Activated T-helper 17 cell treated with anti-CD3 and anti-CD28 coated beads, Interleukin-2, amount 50 U/mL, for 72 hours (primary cell): ENCODE measurements at regions not wholly inside any gene's neighbourhood (a gene's known extent, or its start where the extent isn't known, plus 50 kb on each side); places are given as distances from the start of the nearest gene placed in this dataset.

Source experiments
- ATAC-seq: fragments of 150-1000 bp; cut with Tn5 transposase; replicated peaks from 2 replicates; pipeline ENCODE4 v1.10.0; 2021; ENCODE audit warnings: mild to moderate bottlenecking, moderate library complexity
- H3K27ac Mint-ChIP-seq: one replicate; pipeline ENCODE4 v1.8.0; 2022; ENCODE audit warnings: mixed read lengths
- H3K27me3 Mint-ChIP-seq: one replicate; pipeline ENCODE4 v1.8.0; 2022; ENCODE audit warnings: mixed read lengths
- H3K36me3 Mint-ChIP-seq: one replicate; pipeline ENCODE4 v1.8.0; 2022; ENCODE audit warnings: low read depth, mild to moderate bottlenecking, mixed read lengths
- H3K4me1 Mint-ChIP-seq: one replicate; pipeline ENCODE4 v1.8.0; 2022; ENCODE audit warnings: mixed read lengths
- H3K4me3 Mint-ChIP-seq: one replicate; pipeline ENCODE4 v1.8.0; 2022; ENCODE audit warnings: mild to moderate bottlenecking, mixed read lengths
- H3K9me3 Mint-ChIP-seq: one replicate; pipeline ENCODE4 v1.8.0; 2022; ENCODE audit warnings: mixed read lengths

DNA sequence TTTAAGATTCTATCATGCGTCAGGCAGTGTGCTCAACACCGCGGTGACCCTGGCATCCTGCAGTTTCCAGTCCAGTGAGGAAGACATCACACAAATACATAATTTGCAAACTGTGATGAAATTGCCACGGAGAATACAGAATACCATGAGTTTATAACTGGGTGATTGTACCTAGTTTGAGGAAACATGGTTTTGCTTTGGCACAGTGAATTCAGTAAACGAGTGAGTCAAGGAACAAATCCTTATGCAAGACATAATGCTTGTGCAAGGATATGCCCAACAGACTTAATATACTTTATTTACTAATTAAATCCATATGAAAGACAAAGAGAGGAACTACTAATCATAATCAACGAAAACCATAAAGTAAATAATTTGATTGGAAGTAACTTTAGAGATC lies 311.8 kb upstream of the TMTC1 start:
- peaks cover 3% of the 10 kb centered on the region for H3K27me3 Mint-ChIP-seq
- no peak overlapping the region for H3K27ac Mint-ChIP-seq

GRCh38 chr12:30092983-30093617 lies 309.4 kb upstream of the TMTC1 start:
- no peaks in the 10 kb centered on the region for H3K36me3 Mint-ChIP-seq
- H3K27me3 Mint-ChIP-seq, result peaks cover 3% of the 10 kb centered on the region
- no peak overlapping the region for H3K27ac Mint-ChIP-seq
- no peak for ATAC-seq
- peaks cover 7% of the 10 kb centered on the region for H3K9me3 Mint-ChIP-seq
- H3K4me1 Mint-ChIP-seq, result no peaks in the 10 kb centered on the region
- H3K4me3 Mint-ChIP-seq, result no peak overlapping the region

More for the DNA sequence above, 311.8 kb upstream of the TMTC1 start:
- Mint-ChIP-seq H3K9me3 (peaks cover 7% of the 10 kb centered on the region), H3K4me3 (no peak overlapping the region), H3K4me1 (no peaks in the 10 kb centered on the region), H3K36me3 (no peaks in the 10 kb centered on the region)
- no peak for ATAC-seq

GRCh38 chr12:30090258-30090657 lies 306.5 kb upstream of the TMTC1 start:
- H3K27me3 Mint-ChIP-seq, result peaks cover 3% of the 10 kb centered on the region
- H3K4me3 Mint-ChIP-seq, result no peak overlapping the region
- no peak for ATAC-seq
- no peak overlapping the region for H3K27ac Mint-ChIP-seq
- H3K4me1 Mint-ChIP-seq, result no peaks in the 10 kb centered on the region
- H3K36me3 Mint-ChIP-seq, result no peaks in the 10 kb centered on the region
- H3K9me3 Mint-ChIP-seq, result peaks cover 7% of the 10 kb centered on the region

- peaks cover 8% of the 10 kb centered on the region for H3K9me3 Mint-ChIP-seq
- H3K4me3 Mint-ChIP-seq, result no peak overlapping the region
- no peak overlapping the region for H3K27ac Mint-ChIP-seq
- ATAC-seq, result no peak
- H3K27me3 Mint-ChIP-seq, result no peaks in the 10 kb centered on the region
- no peaks in the 10 kb centered on the region for H3K36me3 Mint-ChIP-seq
- H3K4me1 Mint-ChIP-seq, result no peaks in the 10 kb centered on the region
These were observed 304.7 kb upstream of the TMTC1 start for GRCh38 chr12:30088259-30088995.

DNA sequence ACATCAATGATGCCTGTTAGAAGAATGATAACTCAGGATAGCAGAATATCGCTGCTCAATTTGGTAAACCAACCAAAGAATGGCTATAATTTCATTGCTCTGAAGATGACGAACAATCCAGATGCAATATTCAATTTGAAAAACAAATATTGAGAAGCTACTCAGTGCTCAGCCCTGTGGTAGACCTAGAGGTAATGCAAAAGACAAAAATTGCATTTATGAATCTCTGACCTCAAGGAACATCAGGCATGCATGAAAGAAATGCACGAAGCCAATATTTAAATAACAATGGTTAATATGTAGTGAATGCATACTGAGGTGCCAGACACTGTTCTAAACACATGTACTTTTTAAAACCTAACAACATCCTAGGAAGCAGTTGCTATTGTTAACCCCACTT lies 298.6 kb upstream of the TMTC1 start:
- H3K27ac Mint-ChIP-seq, result no peak overlapping the region
- H3K4me1 Mint-ChIP-seq, result no peaks in the 10 kb centered on the region
- no peaks in the 10 kb centered on the region for H3K36me3 Mint-ChIP-seq
- H3K4me3 Mint-ChIP-seq, result no peak overlapping the region
- no peak for ATAC-seq
- H3K27me3 Mint-ChIP-seq, result peaks cover 4% of the 10 kb centered on the region
- peaks cover 18% of the 10 kb centered on the region for H3K9me3 Mint-ChIP-seq

GRCh38 chr12:30074916-30075315 lies 291.2 kb upstream of the TMTC1 start:
- H3K27ac Mint-ChIP-seq, result no peak overlapping the region
- no peak for ATAC-seq
- H3K27me3 Mint-ChIP-seq, result peaks cover 4% of the 10 kb centered on the region
- H3K4me3 Mint-ChIP-seq, result no peak overlapping the region
- H3K36me3 Mint-ChIP-seq, result no peaks in the 10 kb centered on the region
- H3K4me1 Mint-ChIP-seq, result no peaks in the 10 kb centered on the region
- peaks cover 3% of the 10 kb centered on the region for H3K9me3 Mint-ChIP-seq

GRCh38 chr12:30072824-30073223 lies 289.1 kb upstream of the TMTC1 start:
- H3K27ac Mint-ChIP-seq, result no peak overlapping the region
- H3K27me3 Mint-ChIP-seq, result no peaks in the 10 kb centered on the region
- no peak for ATAC-seq
- H3K36me3 Mint-ChIP-seq, result no peaks in the 10 kb centered on the region
- H3K4me3 Mint-ChIP-seq, result no peak overlapping the region
- H3K9me3 Mint-ChIP-seq, result no peaks in the 10 kb centered on the region
- H3K4me1 Mint-ChIP-seq, result no peaks in the 10 kb centered on the region

DNA sequence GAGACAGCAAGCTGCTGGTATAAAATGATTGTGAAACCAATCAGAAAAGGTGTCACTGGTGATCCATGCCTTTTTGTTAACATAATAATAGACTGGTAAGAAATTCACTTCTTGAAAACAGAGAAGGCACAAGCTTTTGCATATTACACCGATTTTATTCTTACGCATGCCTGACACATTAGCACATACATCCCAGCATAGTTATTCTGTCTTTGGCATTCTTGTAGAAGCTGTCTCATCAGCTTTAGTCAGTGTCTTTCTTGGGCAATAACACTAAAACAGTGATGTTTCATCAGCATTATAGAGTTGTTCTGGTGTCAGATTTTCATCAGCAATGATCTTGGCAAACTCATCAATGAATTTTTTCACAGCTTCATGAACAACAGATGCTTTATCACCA lies 283.4 kb upstream of the TMTC1 start:
- Mint-ChIP-seq H3K27me3 (no peaks in the 10 kb centered on the region), H3K36me3 (no peaks in the 10 kb centered on the region), H3K4me3 (no peak overlapping the region), H3K4me1 (no peaks in the 10 kb centered on the region), H3K27ac (no peak overlapping the region), H3K9me3 (no peaks in the 10 kb centered on the region)
- ATAC-seq, result no peak

DNA sequence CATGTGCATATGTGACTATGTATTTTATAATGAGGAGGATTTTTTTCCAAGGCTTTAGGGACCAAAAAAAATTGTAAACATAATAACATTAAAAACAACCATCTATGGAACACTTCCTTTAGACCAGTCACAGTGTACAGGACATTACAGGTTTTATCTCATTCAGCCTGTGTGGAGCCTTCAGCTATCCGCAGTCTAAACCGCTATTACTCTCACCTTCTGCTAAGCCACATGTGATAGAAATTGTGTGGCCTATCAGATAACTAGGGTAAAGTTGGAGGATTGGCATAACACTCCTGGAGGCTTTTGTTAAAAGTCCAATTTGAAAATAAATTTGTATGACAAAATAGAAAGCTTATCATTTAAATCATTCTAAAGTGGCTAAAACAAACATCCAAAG lies 281.2 kb upstream of the TMTC1 start:
- H3K27me3 Mint-ChIP-seq, result no peaks in the 10 kb centered on the region
- no peak overlapping the region for H3K27ac Mint-ChIP-seq
- ATAC-seq, result no peak
- H3K36me3 Mint-ChIP-seq, result no peaks in the 10 kb centered on the region
- H3K4me1 Mint-ChIP-seq, result no peaks in the 10 kb centered on the region
- H3K4me3 Mint-ChIP-seq, result no peak overlapping the region
- H3K9me3 Mint-ChIP-seq, result no peaks in the 10 kb centered on the region

DNA sequence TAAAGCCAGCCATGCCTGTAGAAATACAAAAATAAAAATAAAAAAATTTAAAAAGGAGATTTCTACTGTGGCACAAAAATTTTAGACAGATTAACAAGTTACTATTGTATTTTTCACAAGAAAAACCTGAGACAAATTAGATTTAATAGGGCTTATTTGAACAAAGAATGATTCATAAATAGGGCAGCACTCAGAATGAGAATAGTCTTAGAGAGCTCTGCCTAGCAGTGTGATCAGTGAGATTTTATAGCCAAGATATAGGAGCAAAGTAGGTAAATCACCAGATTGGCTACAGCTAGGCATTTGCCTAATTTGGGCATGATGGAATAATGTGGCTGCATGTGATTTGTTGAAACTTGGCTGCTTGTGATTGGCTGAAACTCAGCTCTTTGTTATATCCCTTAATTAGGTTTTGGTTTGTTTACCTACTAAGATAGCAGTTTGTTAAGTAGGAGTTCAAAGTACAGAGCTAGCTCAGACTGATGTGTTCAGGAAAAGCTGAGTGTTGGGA lies 279.7 kb upstream of the TMTC1 start:
- no peak for ATAC-seq
- H3K27ac Mint-ChIP-seq, result no peak overlapping the region
- H3K27me3 Mint-ChIP-seq, result no peaks in the 10 kb centered on the region
- H3K4me3 Mint-ChIP-seq, result no peak overlapping the region
- no peaks in the 10 kb centered on the region for H3K9me3 Mint-ChIP-seq
- no peaks in the 10 kb centered on the region for H3K36me3 Mint-ChIP-seq
- H3K4me1 Mint-ChIP-seq, result no peaks in the 10 kb centered on the region

DNA sequence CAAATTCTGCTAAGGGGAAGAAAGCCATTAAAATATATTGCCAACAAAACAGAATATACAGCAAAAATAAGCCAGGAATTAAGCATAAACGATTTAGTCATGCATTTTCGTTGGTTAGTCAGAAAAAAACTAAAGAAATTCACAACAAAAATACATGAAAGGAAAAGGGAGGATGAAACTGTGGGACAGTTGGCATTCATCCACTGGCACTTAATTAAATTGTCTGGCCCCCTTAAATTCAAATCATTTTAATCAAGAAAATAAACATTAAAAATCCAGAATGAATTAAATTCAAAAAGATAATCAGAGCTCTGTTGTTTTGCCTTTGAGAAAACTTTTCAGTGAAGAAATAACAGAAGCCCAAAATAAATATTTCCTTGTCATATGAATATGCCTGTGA lies 264.6 kb upstream of the TMTC1 start:
- no peaks in the 10 kb centered on the region for H3K36me3 Mint-ChIP-seq
- H3K27me3 Mint-ChIP-seq, result no peaks in the 10 kb centered on the region
- H3K27ac Mint-ChIP-seq, result no peak overlapping the region
- no peak overlapping the region for H3K4me3 Mint-ChIP-seq
- ATAC-seq, result no peak
- peaks cover 6% of the 10 kb centered on the region for H3K9me3 Mint-ChIP-seq
- H3K4me1 Mint-ChIP-seq, result no peaks in the 10 kb centered on the region

- H3K4me1 Mint-ChIP-seq, result no peaks in the 10 kb centered on the region
These were observed 263.9 kb upstream of the TMTC1 start for GRCh38 chr12:30047516-30048254.

GRCh38 chr12:30046376-30046775 lies 262.6 kb upstream of the TMTC1 start:
- Mint-ChIP-seq H3K27me3 (no peaks in the 10 kb centered on the region), H3K9me3 (peaks cover 6% of the 10 kb centered on the region), H3K36me3 (no peaks in the 10 kb centered on the region), H3K4me1 (no peaks in the 10 kb centered on the region), H3K4me3 (no peak overlapping the region), H3K27ac (no peak overlapping the region)
- ATAC-seq, result no peak

More at GRCh38 chr12:30047516-30048254, 263.9 kb upstream of the TMTC1 start:
- no peaks in the 10 kb centered on the region for H3K27me3 Mint-ChIP-seq
- no peaks in the 10 kb centered on the region for H3K36me3 Mint-ChIP-seq
- H3K27ac Mint-ChIP-seq, result no peak overlapping the region
- H3K9me3 Mint-ChIP-seq, result peaks cover 6% of the 10 kb centered on the region
- ATAC-seq, result no peak
- no peak overlapping the region for H3K4me3 Mint-ChIP-seq

- no peaks in the 10 kb centered on the region for H3K4me1 Mint-ChIP-seq
- H3K9me3 Mint-ChIP-seq, result peaks cover 9% of the 10 kb centered on the region
- H3K27me3 Mint-ChIP-seq, result no peaks in the 10 kb centered on the region
- no peak for ATAC-seq
- no peaks in the 10 kb centered on the region for H3K36me3 Mint-ChIP-seq
- H3K27ac Mint-ChIP-seq, result no peak overlapping the region
- no peak overlapping the region for H3K4me3 Mint-ChIP-seq
These were observed 261.4 kb upstream of the TMTC1 start for GRCh38 chr12:30045171-30045570.

DNA sequence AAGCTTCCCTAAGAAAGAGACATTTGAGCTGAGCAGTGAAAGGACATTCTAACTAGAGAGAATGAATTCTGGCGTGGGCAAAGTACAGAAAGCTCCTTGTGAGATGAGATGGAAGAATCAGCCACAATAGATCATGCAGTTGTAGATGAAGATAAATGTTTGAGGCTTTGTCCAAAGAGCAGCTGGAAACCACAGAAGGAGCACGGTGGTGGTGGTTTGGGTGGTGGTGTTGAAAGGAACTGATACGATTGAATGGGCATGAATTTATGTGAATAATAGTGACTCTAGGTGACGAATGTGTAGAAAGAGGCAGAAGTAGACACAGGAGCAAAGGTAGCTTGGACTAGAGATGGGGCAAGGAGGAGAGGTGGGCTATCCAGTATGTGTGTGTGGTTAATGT lies 260.5 kb upstream of the TMTC1 start:
- no peaks in the 10 kb centered on the region for H3K4me1 Mint-ChIP-seq
- no peak overlapping the region for H3K27ac Mint-ChIP-seq
- ATAC-seq, result no peak

More for the DNA sequence above, 260.5 kb upstream of the TMTC1 start:
- H3K36me3 Mint-ChIP-seq, result no peaks in the 10 kb centered on the region
- H3K9me3 Mint-ChIP-seq, result peaks cover 10% of the 10 kb centered on the region
- H3K27me3 Mint-ChIP-seq, result no peaks in the 10 kb centered on the region
- H3K4me3 Mint-ChIP-seq, result no peak overlapping the region
